SK-N-MC (cell line): ENCODE measurements at regions not wholly inside any gene's neighbourhood (a gene's known extent, or its start where the extent isn't known, plus 50 kb on each side); places are given as distances from the start of the nearest gene placed in this dataset.

Source experiments
- EZH2 ChIP-seq: fragments of 200-600 bp; sonication (generic); IDR thresholded peaks from one replicate; pipeline ENCODE4 v1.6.1; 2017; ENCODE audit warnings: antibody characterized with exemption
- POLR2AphosphoS5 ChIP-seq: IDR thresholded peaks from 2 replicates; pipeline ENCODE4 v1.6.1; 2012; ENCODE audit warnings: mild to moderate bottlenecking, low read depth, low read length, borderline replicate concordance

- TF ChIP-seq EZH2 = no peak
- TF ChIP-seq POLR2AphosphoS5 = no peak
Measured at GRCh38 chr16:31695667-31696066, 168.0 kb downstream of the AHSP start.
